Mesenchymal stem cell (in vitro differentiated cells and primary cell): ENCODE measurements at regions not wholly inside any gene's neighbourhood (a gene's known extent, or its start where the extent isn't known, plus 50 kb on each side); places are given as distances from the start of the nearest gene placed in this dataset.

Experiments used
- DNase-seq: peaks from one replicate; pipeline ENCODE4 v3.0.0-alpha.2; 2013
- H2AFZ ChIP-seq: one replicate; pipeline ENCODE4 v1.6.1; 2013; ENCODE audit warnings: low read depth, mild to moderate bottlenecking, control low read depth, inconsistent platforms, low read length, moderate library complexity
- H2AK5ac ChIP-seq: 2 replicates; pipeline ENCODE4 v1.6.1; 2013; ENCODE audit warnings: low read length, moderate library complexity, mild to moderate bottlenecking, inconsistent platforms; ENCODE audit not compliant: severe bottlenecking
- H2BK120ac ChIP-seq: one replicate; pipeline ENCODE4 v1.6.1; 2013; ENCODE audit warnings: low read depth, mild to moderate bottlenecking, inconsistent platforms, low read length, moderate library complexity
- H2BK12ac ChIP-seq, 2 experiments: one replicate each; pipeline ENCODE4 v1.6.1; 2013; ENCODE audit warnings: inconsistent platforms in 2 of 2, low read length in 2 of 2, mild to moderate bottlenecking in 2 of 2, moderate library complexity in 2 of 2, control low read depth in 1 of 2
- H2BK15ac ChIP-seq: one replicate; pipeline ENCODE4 v1.6.1; 2013; ENCODE audit warnings: mild to moderate bottlenecking, low read depth, inconsistent platforms; ENCODE audit not compliant: poor library complexity, severe bottlenecking
- H2BK5ac ChIP-seq: 2 replicates; pipeline ENCODE4 v1.6.1; 2013; ENCODE audit warnings: low read depth, mild to moderate bottlenecking, low read length, control low read depth, inconsistent platforms; ENCODE audit not compliant: poor library complexity, severe bottlenecking
- H3K14ac ChIP-seq, 2 experiments: one replicate each; pipeline ENCODE4 v1.6.1; 2013; ENCODE audit warnings: inconsistent platforms in 2 of 2, low read length in 2 of 2, control low read depth in 1 of 2, mild to moderate bottlenecking in 1 of 2, moderate library complexity in 1 of 2
- H3K18ac ChIP-seq, 2 experiments: one replicate each; pipeline ENCODE4 v1.6.1; 2013; ENCODE audit warnings: inconsistent platforms in 2 of 2, low read length in 2 of 2, control low read depth in 1 of 2, low read depth in 1 of 2, mild to moderate bottlenecking in 1 of 2
- H3K23ac ChIP-seq, 2 experiments: one replicate each; pipeline ENCODE4 v1.6.1; 2013; ENCODE audit warnings: inconsistent platforms in 2 of 2, low read length in 2 of 2, mild to moderate bottlenecking in 2 of 2, moderate library complexity in 2 of 2, control low read depth in 1 of 2
- H3K27ac ChIP-seq: 2 replicates; pipeline ENCODE4 v1.5.1; 2013; ENCODE audit warnings: mild to moderate bottlenecking, moderate library complexity, low read length, control low read depth, inconsistent platforms; ENCODE audit not compliant: poor library complexity, severe bottlenecking
- H3K27me3 ChIP-seq, 2 experiments: 2 replicates each; pipeline versions ENCODE4 v1.6.1 to v1.7.0; 2013; ENCODE audit warnings: low read length in 2 of 2, mild to moderate bottlenecking in 2 of 2, moderate library complexity in 2 of 2, control low read depth in 1 of 2, inconsistent platforms in 1 of 2; ENCODE audit not compliant: control insufficient read depth in 1 of 2, insufficient read depth in 1 of 2
- H3K36me3 ChIP-seq, 2 experiments: 2 replicates each; pipeline versions ENCODE4 v1.6.1 to v1.7.0; 2013; ENCODE audit warnings: low read length in 2 of 2, control low read depth in 1 of 2, inconsistent platforms in 1 of 2, low read depth in 1 of 2, mild to moderate bottlenecking in 1 of 2; ENCODE audit not compliant: insufficient read depth in 2 of 2, control insufficient read depth in 1 of 2
- H3K4ac ChIP-seq, 2 experiments: one replicate each; pipeline ENCODE4 v1.6.1; 2013; ENCODE audit warnings: inconsistent platforms in 2 of 2, low read length in 2 of 2, mild to moderate bottlenecking in 2 of 2, moderate library complexity in 2 of 2, control low read depth in 1 of 2, low read depth in 1 of 2
- H3K4me1 ChIP-seq: 2 replicates; pipeline ENCODE4 v1.6.1; 2013; ENCODE audit warnings: low read depth, low read length, control low read depth; ENCODE audit not compliant: control insufficient read depth, insufficient read depth
- H3K4me2 ChIP-seq: 2 replicates; pipeline ENCODE4 v1.6.1; 2013; ENCODE audit warnings: low read length, mild to moderate bottlenecking, inconsistent platforms; ENCODE audit not compliant: poor library complexity, severe bottlenecking
- H3K4me3 ChIP-seq, 2 experiments: 2 replicates each; pipeline versions ENCODE4 v1.5.1 to v1.7.0; 2013; ENCODE audit warnings: low read length in 2 of 2, mild to moderate bottlenecking in 2 of 2, control low read depth in 1 of 2, low read depth in 1 of 2; ENCODE audit not compliant: insufficient read depth in 1 of 2
- H3K79me1 ChIP-seq: replicated peaks from 2 replicates; pipeline ENCODE4 v1.6.1; 2013; ENCODE audit warnings: mild to moderate bottlenecking, control low read depth, low read length, inconsistent platforms; ENCODE audit not compliant: poor library complexity, severe bottlenecking
- H3K9ac ChIP-seq: 2 replicates; pipeline ENCODE4 v1.7.0; 2013; ENCODE audit warnings: mild to moderate bottlenecking, low read length, moderate library complexity
- H3K9me3 ChIP-seq: 2 replicates; pipeline ENCODE4 v1.7.0; 2013; ENCODE audit warnings: mild to moderate bottlenecking, low read length; ENCODE audit not compliant: control insufficient read depth
- H4K8ac ChIP-seq: one replicate; pipeline ENCODE4 v1.6.1; 2013; ENCODE audit warnings: inconsistent platforms, mild to moderate bottlenecking, low read length, moderate library complexity
- H4K91ac ChIP-seq: one replicate; pipeline ENCODE4 v1.6.1; 2013; ENCODE audit warnings: mild to moderate bottlenecking, low read length, inconsistent platforms
- WGBS: methylation state at CpG from one replicate; pipeline ENCODE4 v1.1.7; 2013; ENCODE audit warnings: mixed read lengths; 5-methylcytosine and 5-hydroxymethylcytosine counted together

GRCh38 chr4:132026166-132026565, 1122.9 kb upstream of the PCDH10 start:
- Histone ChIP-seq H3K4me2 (no peak overlapping the region), H3K4ac (no peak overlapping the region), H3K36me3 (no peaks in the 10 kb centered on the region), H3K9me3 (no peaks in the 10 kb centered on the region), H2AK5ac (no peak overlapping the region), H3K14ac (no peak overlapping the region), H3K18ac (no peak overlapping the region), H2BK5ac (no peak overlapping the region), H3K79me1 (no peaks in the 10 kb centered on the region), H4K8ac (no peak overlapping the region), H2AFZ (no peak overlapping the region), H3K9ac (no peak overlapping the region), H2BK120ac (no peak overlapping the region), H3K4me3 (no peak overlapping the region), H3K4me1 (no peaks in the 10 kb centered on the region), H2BK12ac (no peak overlapping the region), H3K23ac (no peak overlapping the region), H3K27me3 (no peaks in the 10 kb centered on the region), H4K91ac (no peak overlapping the region), H2BK15ac (no peak overlapping the region), H3K27ac (no peak overlapping the region)
- no peak for DNase-seq
- WGBS: 75% methylated on average over 4 of the region's 4 CpGs

GRCh38 chr4:132026816-132027215, 1122.3 kb upstream of the PCDH10 start:
- H3K14ac ChIP-seq: no peak overlapping the region
- no peak overlapping the region for H3K4me3 ChIP-seq
- no peaks in the 10 kb centered on the region for H3K9me3 ChIP-seq
- no peak overlapping the region for H2AFZ ChIP-seq
- H3K79me1 ChIP-seq: no peaks in the 10 kb centered on the region
- H3K4me2 ChIP-seq: no peak overlapping the region
- no peak overlapping the region for H3K23ac ChIP-seq
- no peaks in the 10 kb centered on the region for H3K27me3 ChIP-seq
- no peak for DNase-seq
- H3K4me1 ChIP-seq: no peaks in the 10 kb centered on the region
- 94% methylated on average over 1 of the region's 4 CpGs for whole genome bisulfite sequencing
- no peak overlapping the region for H2BK15ac ChIP-seq
- H3K4ac ChIP-seq: no peak overlapping the region
- H2BK12ac ChIP-seq: no peak overlapping the region
- H2AK5ac ChIP-seq: no peak overlapping the region
- H2BK5ac ChIP-seq: no peak overlapping the region
- H3K36me3 ChIP-seq: no peaks in the 10 kb centered on the region
- no peak overlapping the region for H3K27ac ChIP-seq
- H3K9ac ChIP-seq: no peak overlapping the region
- H3K18ac ChIP-seq: no peak overlapping the region
- no peak overlapping the region for H4K8ac ChIP-seq
- H4K91ac ChIP-seq: no peak overlapping the region
- no peak overlapping the region for H2BK120ac ChIP-seq

- H3K36me3 ChIP-seq: no peaks in the 10 kb centered on the region
- 100% methylated on average over 1 of the region's 1 CpG for WGBS
- no peaks in the 10 kb centered on the region for H3K79me1 ChIP-seq
- H3K18ac ChIP-seq: no peak overlapping the region
- H3K27me3 ChIP-seq: no peaks in the 10 kb centered on the region
- H2AK5ac ChIP-seq: no peak overlapping the region
- H3K4ac ChIP-seq: no peak overlapping the region
- no peak overlapping the region for H2BK12ac ChIP-seq
- no peaks in the 10 kb centered on the region for H3K9me3 ChIP-seq
- H4K8ac ChIP-seq: no peak overlapping the region
- DNase-seq: no peak
- no peak overlapping the region for H2BK15ac ChIP-seq
- no peak overlapping the region for H4K91ac ChIP-seq
- H2BK120ac ChIP-seq: no peak overlapping the region
- no peak overlapping the region for H2AFZ ChIP-seq
- H3K4me2 ChIP-seq: no peak overlapping the region
- no peak overlapping the region for H2BK5ac ChIP-seq
- no peak overlapping the region for H3K27ac ChIP-seq
- no peak overlapping the region for H3K4me3 ChIP-seq
- no peaks in the 10 kb centered on the region for H3K4me1 ChIP-seq
- no peak overlapping the region for H3K14ac ChIP-seq
- H3K9ac ChIP-seq: no peak overlapping the region
- no peak overlapping the region for H3K23ac ChIP-seq
These were observed 1092.6 kb upstream of the PCDH10 start for GRCh38 chr4:132056496-132056895.

GRCh38 chr4:132059227-132059626, 1089.9 kb upstream of the PCDH10 start:
- Histone ChIP-seq H4K8ac (no peak overlapping the region), H3K4ac (no peak overlapping the region), H4K91ac (no peak overlapping the region), H3K23ac (no peak overlapping the region), H3K79me1 (no peaks in the 10 kb centered on the region), H3K9me3 (no peaks in the 10 kb centered on the region), H3K14ac (no peak overlapping the region), H3K4me2 (no peak overlapping the region), H2BK5ac (no peak overlapping the region), H2AFZ (no peak overlapping the region), H2BK15ac (no peak overlapping the region), H3K36me3 (no peaks in the 10 kb centered on the region), H3K4me3 (no peak overlapping the region), H3K9ac (no peak overlapping the region), H2BK12ac (no peak overlapping the region), H2BK120ac (no peak overlapping the region), H2AK5ac (no peak overlapping the region), H3K27me3 (no peaks in the 10 kb centered on the region), H3K27ac (no peak overlapping the region), H3K18ac (no peak overlapping the region), H3K4me1 (no peaks in the 10 kb centered on the region)
- no CpG with 5 or more reads among the region's 1 CpG for WGBS
- DNase-seq: no peak
